ENCODE measurements at regions not wholly inside any gene's neighbourhood (a gene's known extent, or its start where the extent isn't known, plus 50 kb on each side); places are given as distances from the start of the nearest gene placed in this dataset.

GRCh38 chr3:28698706-28699105 is 350.1 kb upstream of the AZI2 start:
- Histone ChIP-seq H2AFZ (ENCODE audit: low read length) (no peak overlapping the region), H3F3A (ENCODE audit: low read length, unreplicated experiment) (no peaks in the 10 kb centered on the region), H3K4me1 (ENCODE audit: insufficient read depth, low read length) (no peaks in the 10 kb centered on the region), H3K4me3 (ENCODE audit: low read length) (no peak overlapping the region), H3K27me3 (ENCODE audit: low read length) (no peaks in the 10 kb centered on the region), H3K79me2 (ENCODE audit: low read length) (no peaks in the 10 kb centered on the region), H4K20me1 (ENCODE audit: low read length) (no peaks in the 10 kb centered on the region), H3K27ac (ENCODE audit: low read length) (no peak overlapping the region), H3K9ac (ENCODE audit: low read length) (no peak overlapping the region), H3K36me3 (ENCODE audit: low read depth, low read length) (no peaks in the 10 kb centered on the region), H3K9me3 (ENCODE audit: low read length) (no peaks in the 10 kb centered on the region), H3K4me2 (ENCODE audit: low read length) (no peak overlapping the region), H3K9me2 (replicated peaks; ENCODE audit: low read length) (no peaks in the 10 kb centered on the region)
- ATAC-seq (no peak), DNase-seq (no peak)
- intact Hi-C loops (cut with micrococcal nuclease), result no loop called here
- TF ChIP-seq EZH2 (IDR thresholded peaks at IDR 0.05; ENCODE audit: low read length, unreplicated experiment), result no peak
- no peak for TF ChIP-seq CTCF (conservative IDR thresholded peaks at IDR 0.05; ENCODE audit: low read depth, low read length)
- no peak for TF ChIP-seq EZH2phosphoT487 (IDR thresholded peaks at IDR 0.05; ENCODE audit: borderline replicate concordance, low read length)
- ChIA-PET POLR2A (ENCODE audit: unreplicated experiment) (no interaction called here), CTCF (no interaction called here)
- BruUV-seq (replicated peaks), result no TSS peak

GRCh38 chr3:28699283-28699682 is 350.7 kb upstream of the AZI2 start:
- Histone ChIP-seq H3K9ac (ENCODE audit: low read length) (no peak overlapping the region), H3K27me3 (ENCODE audit: low read length) (no peaks in the 10 kb centered on the region), H3K79me2 (ENCODE audit: low read length) (no peaks in the 10 kb centered on the region), H3K4me3 (ENCODE audit: low read length) (no peak overlapping the region), H2AFZ (ENCODE audit: low read length) (no peak overlapping the region), H3K9me2 (replicated peaks; ENCODE audit: low read length) (no peaks in the 10 kb centered on the region), H3K36me3 (ENCODE audit: low read depth, low read length) (no peaks in the 10 kb centered on the region), H3K4me1 (ENCODE audit: insufficient read depth, low read length) (no peaks in the 10 kb centered on the region), H3K4me2 (ENCODE audit: low read length) (no peak overlapping the region), H4K20me1 (ENCODE audit: low read length) (no peaks in the 10 kb centered on the region), H3K9me3 (ENCODE audit: low read length) (no peaks in the 10 kb centered on the region), H3F3A (ENCODE audit: low read length, unreplicated experiment) (no peaks in the 10 kb centered on the region), H3K27ac (ENCODE audit: low read length) (no peak overlapping the region)
- CTCF ChIA-PET, result no interaction called here
- TF ChIP-seq EZH2phosphoT487 (IDR thresholded peaks at IDR 0.05; ENCODE audit: borderline replicate concordance, low read length), result no peak
- no peak for TF ChIP-seq CTCF (conservative IDR thresholded peaks at IDR 0.05; ENCODE audit: low read depth, low read length)
- no peak for TF ChIP-seq EZH2 (IDR thresholded peaks at IDR 0.05; ENCODE audit: low read length, unreplicated experiment)
- no TSS peak for BruUV-seq (replicated peaks)
- intact Hi-C loops (cut with micrococcal nuclease), result no loop called here
- DNase-seq (peak; percentile 28), ATAC-seq (no peak)
- POLR2A ChIA-PET (ENCODE audit: unreplicated experiment), result no interaction called here

GRCh38 chr3:28700728-28701127 is 352.1 kb upstream of the AZI2 start:
- Histone ChIP-seq H3K9me2 (replicated peaks; ENCODE audit: low read length) (no peaks in the 10 kb centered on the region), H2AFZ (ENCODE audit: low read length) (no peak overlapping the region), H3F3A (ENCODE audit: low read length, unreplicated experiment) (no peaks in the 10 kb centered on the region), H3K4me2 (ENCODE audit: low read length) (no peak overlapping the region), H3K27ac (ENCODE audit: low read length) (no peak overlapping the region), H3K36me3 (ENCODE audit: low read depth, low read length) (no peaks in the 10 kb centered on the region), H3K4me1 (ENCODE audit: insufficient read depth, low read length) (no peaks in the 10 kb centered on the region), H3K4me3 (ENCODE audit: low read length) (no peak overlapping the region), H3K27me3 (ENCODE audit: low read length) (0 out of 2 replicates have a peak, but pooled peaks cover 2% of the 10 kb centered on the region), H3K9me3 (ENCODE audit: low read length) (no peaks in the 10 kb centered on the region), H3K9ac (ENCODE audit: low read length) (no peak overlapping the region), H3K79me2 (ENCODE audit: low read length) (no peaks in the 10 kb centered on the region), H4K20me1 (ENCODE audit: low read length) (no peaks in the 10 kb centered on the region)
- no peak for ATAC-seq
- CTCF ChIA-PET, result no interaction called here
- intact Hi-C loops (cut with micrococcal nuclease), result no loop called here
- POLR2A ChIA-PET (ENCODE audit: unreplicated experiment), result no interaction called here
- TF ChIP-seq EZH2 (IDR thresholded peaks at IDR 0.05; ENCODE audit: low read length, unreplicated experiment), result no peak
- TF ChIP-seq CTCF (conservative IDR thresholded peaks at IDR 0.05; ENCODE audit: low read depth, low read length), result no peak
- no peak for TF ChIP-seq EZH2phosphoT487 (IDR thresholded peaks at IDR 0.05; ENCODE audit: borderline replicate concordance, low read length)
- no peak for DNase-seq
- no TSS peak for BruUV-seq (replicated peaks)
